ENCODE measurements at regions not wholly inside any gene's neighbourhood (a gene's known extent, or its start where the extent isn't known, plus 50 kb on each side); places are given as distances from the start of the nearest gene placed in this dataset.

GRCh38 chr2:23250371-23250770, 134.6 kb upstream of the KLHL29 start:
- ChIA-PET CTCF (no interaction called here), POLR2A (no interaction called here)
- no peak for DNase-seq (ENCODE audit: low read depth, low spot score)
- no peak overlapping the region for H3K4me3 ChIP-seq (ENCODE audit: low read depth, low read length)
- no peak for TF ChIP-seq CTCF (IDR thresholded peaks at IDR 0.05; ENCODE audit: insufficient read depth, low read length, missing control alignments)

GRCh38 chr2:23256643-23257042, 128.3 kb upstream of the KLHL29 start:
- no peak for TF ChIP-seq CTCF (IDR thresholded peaks at IDR 0.05; ENCODE audit: insufficient read depth, low read length, missing control alignments)
- no peak overlapping the region for H3K4me3 ChIP-seq (ENCODE audit: low read depth, low read length)
- POLR2A ChIA-PET: no interaction called here
- DNase-seq (ENCODE audit: low read depth, low spot score): no peak
- CTCF ChIA-PET: no interaction called here

GRCh38 chr2:23260621-23261020, 124.4 kb upstream of the KLHL29 start:
- DNase-seq (ENCODE audit: low read depth, low spot score): no peak
- TF ChIP-seq CTCF (IDR thresholded peaks at IDR 0.05; ENCODE audit: insufficient read depth, low read length, missing control alignments): no peak
- ChIA-PET CTCF (no interaction called here), POLR2A (no interaction called here)
- H3K4me3 ChIP-seq (ENCODE audit: low read depth, low read length): no peak overlapping the region

- POLR2A ChIA-PET: no interaction called here
- CTCF ChIA-PET: interaction anchor here (1.7 kb wide), 1 partner anchor 17 kb away, joined by 6 read pairs; no protein-coding TSS in a partner anchor
- DNase-seq (ENCODE audit: low read depth, low spot score): no peak
Measured at GRCh38 chr2:23268467-23269263, 116.3 kb upstream of the KLHL29 start.

GRCh38 chr2:23269747-23270146, 115.2 kb upstream of the KLHL29 start:
- CTCF ChIA-PET: interaction anchor here (1.7 kb wide), 1 partner anchor 16 kb away, joined by 6 read pairs; no protein-coding TSS in a partner anchor
- no peak for DNase-seq (ENCODE audit: low read depth, low spot score)
- H3K4me3 ChIP-seq (ENCODE audit: low read depth, low read length): no peak overlapping the region
- TF ChIP-seq CTCF (IDR thresholded peaks at IDR 0.05; ENCODE audit: insufficient read depth, low read length, missing control alignments): no peak
- POLR2A ChIA-PET: no interaction called here

More at GRCh38 chr2:23268467-23269263, 116.3 kb upstream of the KLHL29 start:
- H3K4me3 ChIP-seq (ENCODE audit: low read depth, low read length): no peak overlapping the region
- no peak for TF ChIP-seq CTCF (IDR thresholded peaks at IDR 0.05; ENCODE audit: insufficient read depth, low read length, missing control alignments)

- H3K4me3 ChIP-seq (ENCODE audit: low read depth, low read length): no peak overlapping the region
- POLR2A ChIA-PET: no interaction called here
- TF ChIP-seq CTCF (IDR thresholded peaks at IDR 0.05; ENCODE audit: insufficient read depth, low read length, missing control alignments): no peak
- CTCF ChIA-PET: no interaction called here
- no peak for DNase-seq (ENCODE audit: low read depth, low spot score)
Measured at GRCh38 chr2:23270810-23271209, 114.2 kb upstream of the KLHL29 start.

All from AG04449 (cell line).